ENCODE measurements at regions not wholly inside any gene's neighbourhood (a gene's known extent, or its start where the extent isn't known, plus 50 kb on each side); places are given as distances from the start of the nearest gene placed in this dataset.

GRCh38 chr16:85237817-85238216 lies 125.5 kb upstream of the CIBAR2 start:
- TF ChIP-seq POLR2A (IDR thresholded peaks at IDR 0.05) (no peak), CTCF (IDR thresholded peaks at IDR 0.05) (no peak)
- Histone ChIP-seq H3K36me3 (replicated peaks in 1 of 2) (no peaks in the 10 kb centered on the region), H3K27me3 (no peaks in the 10 kb centered on the region), H3K9me3 (replicated peaks in 1 of 3) (no peaks in the 10 kb centered on the region), H3K4me3 (no peak overlapping the region), H3K27ac (peak overlapping the region in 2 of 5 donors; percentile 30 to 63), H3K4me1 (replicated peaks in 1 of 2) (peaks cover 28 to 33% of the 10 kb centered on the region in 2 donors)
- intact Hi-C loops (cut with DNase I) = loop anchor here in 1 of 2 donors (10.0 kb wide), 1 partner anchor 63 kb away; no protein-coding TSS in a partner anchor
- DNase-seq = no peak
- 67 to 99% (median 88%) methylated on average over 4 to 6 of the region's 6 CpGs for WGBS, 4 donors

- Histone ChIP-seq H3K36me3 (replicated peaks in 1 of 2) (no peaks in the 10 kb centered on the region), H3K27ac (peak overlapping the region in 2 of 5 donors; percentile 30 to 63), H3K4me1 (replicated peaks in 1 of 2) (peaks cover 28 to 33% of the 10 kb centered on the region in 2 donors), H3K27me3 (no peaks in the 10 kb centered on the region), H3K9me3 (replicated peaks in 1 of 3) (no peaks in the 10 kb centered on the region), H3K4me3 (no peak overlapping the region)
- intact Hi-C loops (cut with DNase I) = loop anchor here in 1 of 2 donors (10.0 kb wide), 1 partner anchor 63 kb away; no protein-coding TSS in a partner anchor
- peak in 5 of 7 donors; percentile 52 to 77 (median 59) for DNase-seq
- 57 to 71% (median 64%) methylated on average over 8 to 17 of the region's 17 CpGs for WGBS, 4 donors
- TF ChIP-seq CTCF (IDR thresholded peaks at IDR 0.05) (peak in 3 of 6 experiments; percentile 8 to 18 (median 9)), POLR2A (IDR thresholded peaks at IDR 0.05) (no peak)
Measured at GRCh38 chr16:85238233-85238647, 126.0 kb upstream of the CIBAR2 start.

GRCh38 chr16:85239239-85239638 lies 127.0 kb upstream of the CIBAR2 start:
- H3K4me3 ChIP-seq = no peak overlapping the region
- DNase-seq = no peak
- H3K27ac ChIP-seq = no peak overlapping the region
- no peaks in the 10 kb centered on the region for H3K27me3 ChIP-seq
- TF ChIP-seq POLR2A (IDR thresholded peaks at IDR 0.05) (no peak), CTCF (IDR thresholded peaks at IDR 0.05) (no peak)
- no peaks in the 10 kb centered on the region for H3K36me3 ChIP-seq (replicated peaks in 1 of 2)
- peaks cover 26 to 28% of the 10 kb centered on the region in 2 donors for H3K4me1 ChIP-seq (replicated peaks in 1 of 2)
- WGBS, 4 donors = 71 to 89% (median 80%) methylated on average over 1 to 5 of the region's 5 CpGs
- no peaks in the 10 kb centered on the region for H3K9me3 ChIP-seq (replicated peaks in 1 of 3)
- intact Hi-C loops (cut with DNase I) = loop anchor here in 1 of 2 donors (10.0 kb wide), 1 partner anchor 64 kb away; no protein-coding TSS in a partner anchor

- 90 to 93% (median 92%) methylated on average over 5 to 8 of the region's 8 CpGs for WGBS, 4 donors
- intact Hi-C loops (cut with DNase I) = loop anchor here in 1 of 2 donors (10.0 kb wide), 1 partner anchor 65 kb away; no protein-coding TSS in a partner anchor
- H3K36me3 ChIP-seq (replicated peaks in 1 of 2) = no peaks in the 10 kb centered on the region
Measured at GRCh38 chr16:85239871-85240270, 127.6 kb upstream of the CIBAR2 start.

More at GRCh38 chr16:85239871-85240270, 127.6 kb upstream of the CIBAR2 start:
- no peak for DNase-seq
- TF ChIP-seq CTCF (IDR thresholded peaks at IDR 0.05) = no peak
- TF ChIP-seq POLR2A (IDR thresholded peaks at IDR 0.05) = no peak
- Histone ChIP-seq H3K4me3 (no peak overlapping the region), H3K9me3 (replicated peaks in 1 of 3) (no peaks in the 10 kb centered on the region), H3K27ac (no peak overlapping the region), H3K4me1 (replicated peaks in 1 of 2) (peaks cover 20 to 22% of the 10 kb centered on the region in 2 donors), H3K27me3 (no peaks in the 10 kb centered on the region)
